A549 (cell line): ENCODE measurements at regions not wholly inside any gene's neighbourhood (a gene's known extent, or its start where the extent isn't known, plus 50 kb on each side); places are given as distances from the start of the nearest gene placed in this dataset.

ENCODE experiments used
- BCL3 ChIP-seq: fragments of >200 bp; sonication (Bioruptor Twin); formaldehyde crosslinking; IDR thresholded peaks from 3 replicates; pipeline ENCODE4 v1.6.1; 2016
- CBX8 ChIP-seq: fragments of 200-600 bp; sonication (generic); IDR thresholded peaks from 2 replicates; pipeline ENCODE4 v1.6.1; 2016
- EHMT2 ChIP-seq: fragments of 200-600 bp; sonication (generic); IDR thresholded peaks from 2 replicates; pipeline ENCODE4 v1.6.1; 2016; ENCODE audit warnings: antibody characterized with exemption, low read depth, mild to moderate bottlenecking, moderate library complexity
- HDAC2 ChIP-seq: fragments of 200-600 bp; sonication (generic); IDR thresholded peaks from 2 replicates; pipeline ENCODE4 v1.6.1; 2016
- KDM5A ChIP-seq: fragments of 200-600 bp; sonication (generic); IDR thresholded peaks from 2 replicates; pipeline ENCODE4 v1.6.1; 2016; ENCODE audit warnings: antibody characterized with exemption, mild to moderate bottlenecking
- MYC ChIP-seq: IDR thresholded peaks from 2 replicates; pipeline ENCODE4 v1.6.1; 2012; ENCODE audit warnings: mild to moderate bottlenecking, inconsistent platforms, low read length, improper control_type of control experiment, borderline replicate concordance
- NR3C1 ChIP-seq: fragments of >200 bp; sonication (Bioruptor Twin); formaldehyde crosslinking; IDR thresholded peaks from 3 replicates; pipeline ENCODE4 v1.6.1; 2017
- POLR2A ChIP-seq: IDR thresholded peaks from 2 replicates; pipeline ENCODE4 v1.6.1; 2012; ENCODE audit warnings: mild to moderate bottlenecking, low read length
- RARB ChIP-seq: fragments of 250-450 bp; sonication (Bioruptor Pico); IDR thresholded peaks from 2 replicates; pipeline ENCODE4 v1.8.0; 2021; ENCODE audit warnings: mild to moderate bottlenecking, moderate library complexity
- REST ChIP-seq: fragments of 200-600 bp; sonication (generic); IDR thresholded peaks from 2 replicates; pipeline ENCODE4 v1.6.1; 2016; ENCODE audit warnings: antibody characterized with exemption, mild to moderate bottlenecking, moderate library complexity
- SMC3 ChIP-seq: fragments of >200 bp; sonication (Bioruptor Twin); formaldehyde crosslinking; IDR thresholded peaks from 3 replicates; pipeline ENCODE4 v1.6.1; 2018; ENCODE audit warnings: inconsistent platforms
- TF ChIP-seq, protein P1 (sequence below): fragments of >200 bp; sonication (Bioruptor Twin); formaldehyde crosslinking; IDR thresholded peaks from 3 replicates; pipeline ENCODE4 v1.5.1; 2016
- TF ChIP-seq, protein P2 (sequence below): IDR thresholded peaks from 2 replicates; pipeline ENCODE4 v1.6.1; 2012

- TF ChIP-seq REST (no peak), CBX8 (no peak), NR3C1 (no peak), SMC3 (no peak), EHMT2 (no peak), BCL3 (no peak), RARB (CRISPR knock-in tag) (no peak), MYC (no peak), POLR2A (no peak), KDM5A (no peak), HDAC2 (no peak)
- TF ChIP-seq, protein P1, sequence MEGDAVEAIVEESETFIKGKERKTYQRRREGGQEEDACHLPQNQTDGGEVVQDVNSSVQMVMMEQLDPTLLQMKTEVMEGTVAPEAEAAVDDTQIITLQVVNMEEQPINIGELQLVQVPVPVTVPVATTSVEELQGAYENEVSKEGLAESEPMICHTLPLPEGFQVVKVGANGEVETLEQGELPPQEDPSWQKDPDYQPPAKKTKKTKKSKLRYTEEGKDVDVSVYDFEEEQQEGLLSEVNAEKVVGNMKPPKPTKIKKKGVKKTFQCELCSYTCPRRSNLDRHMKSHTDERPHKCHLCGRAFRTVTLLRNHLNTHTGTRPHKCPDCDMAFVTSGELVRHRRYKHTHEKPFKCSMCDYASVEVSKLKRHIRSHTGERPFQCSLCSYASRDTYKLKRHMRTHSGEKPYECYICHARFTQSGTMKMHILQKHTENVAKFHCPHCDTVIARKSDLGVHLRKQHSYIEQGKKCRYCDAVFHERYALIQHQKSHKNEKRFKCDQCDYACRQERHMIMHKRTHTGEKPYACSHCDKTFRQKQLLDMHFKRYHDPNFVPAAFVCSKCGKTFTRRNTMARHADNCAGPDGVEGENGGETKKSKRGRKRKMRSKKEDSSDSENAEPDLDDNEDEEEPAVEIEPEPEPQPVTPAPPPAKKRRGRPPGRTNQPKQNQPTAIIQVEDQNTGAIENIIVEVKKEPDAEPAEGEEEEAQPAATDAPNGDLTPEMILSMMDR, result no peak
- TF ChIP-seq, protein P2, sequence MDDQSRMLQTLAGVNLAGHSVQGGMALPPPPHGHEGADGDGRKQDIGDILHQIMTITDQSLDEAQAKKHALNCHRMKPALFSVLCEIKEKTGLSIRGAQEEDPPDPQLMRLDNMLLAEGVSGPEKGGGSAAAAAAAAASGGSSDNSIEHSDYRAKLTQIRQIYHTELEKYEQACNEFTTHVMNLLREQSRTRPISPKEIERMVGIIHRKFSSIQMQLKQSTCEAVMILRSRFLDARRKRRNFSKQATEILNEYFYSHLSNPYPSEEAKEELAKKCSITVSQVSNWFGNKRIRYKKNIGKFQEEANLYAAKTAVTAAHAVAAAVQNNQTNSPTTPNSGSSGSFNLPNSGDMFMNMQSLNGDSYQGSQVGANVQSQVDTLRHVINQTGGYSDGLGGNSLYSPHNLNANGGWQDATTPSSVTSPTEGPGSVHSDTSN, result no peak
Observed at GRCh38 chr9:87137718-87138117, 190.4 kb upstream of the GAS1 start.
